ENCODE measurements at regions not wholly inside any gene's neighbourhood (a gene's known extent, or its start where the extent isn't known, plus 50 kb on each side); places are given as distances from the start of the nearest gene placed in this dataset.
"Not testable (repeated sequence)": the region's sequence is repeated elsewhere in the genome, so short reads cannot be mapped to it uniquely, and the experiment has no call there.

- ChIA-PET CTCF (no interaction called here), POLR2A (no interaction called here)
- Histone ChIP-seq H3K27me3 (replicated peaks in 2 of 5; ENCODE audit: control insufficient read depth in 4 of 5, insufficient read depth in 5 of 5, low read length in 4 of 5) (no peaks in the 10 kb centered on the region), H3K36me3 (ENCODE audit: control insufficient read depth in 4 of 4, insufficient read depth in 4 of 4, low read length in 3 of 4) (no peaks in the 10 kb centered on the region), H3K4me3 (ENCODE audit: control insufficient read depth in 1 of 7, extremely low read depth in 1 of 7, insufficient read depth in 4 of 7, low read depth in 2 of 7, low read length in 6 of 7) (no peak overlapping the region), H3K4me1 (ENCODE audit: control extremely low read depth in 1 of 4, control insufficient read depth in 4 of 4, insufficient read depth in 4 of 4, low read length in 3 of 4) (peaks cover 0 to 38% (median 24%) of the 10 kb centered on the region in 4 experiments), H3K9me3 (ENCODE audit: control extremely low read depth in 1 of 5, control insufficient read depth in 4 of 5, insufficient read depth in 2 of 5, low read depth in 1 of 5, low read length in 4 of 5) (no peaks in the 10 kb centered on the region), H3K27ac (ENCODE audit: insufficient read depth in 1 of 2, low read depth in 1 of 2, low read length in 2 of 2, poor library complexity in 1 of 2, severe bottlenecking in 2 of 2) (no peak overlapping the region)
- 91% methylated on average over 11 of the region's 21 CpGs for WGBS (ENCODE audit: insufficient coverage)
- no peak for DNase-seq
Observed at GRCh38 chr7:101722247-101722646, 93.2 kb upstream of the MYL10 start.

DNA sequence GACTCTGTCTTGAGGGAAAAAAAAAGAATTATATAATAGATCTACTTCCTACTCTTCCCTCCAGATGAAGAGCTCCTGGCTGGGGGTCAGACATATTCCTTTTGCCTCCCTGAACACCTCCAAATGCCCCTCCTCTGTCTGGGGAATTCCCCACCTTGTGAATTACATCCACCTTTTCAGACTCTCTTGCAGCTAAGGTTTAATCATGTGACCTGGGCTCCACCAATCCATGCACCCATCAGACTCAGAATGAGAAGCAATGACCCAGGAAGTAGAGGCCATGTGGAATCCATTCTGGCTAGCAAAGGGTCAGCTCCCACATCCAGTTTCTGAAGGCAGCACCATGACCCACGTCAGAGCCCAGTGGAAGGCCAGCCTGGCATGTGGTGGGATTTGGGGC, 93.6 kb upstream of the CUX1 start:
- POLR2A ChIA-PET: interaction anchor here (0.6 kb wide), 1 partner anchor 23 kb away, joined by 3 read pairs; no protein-coding TSS in a partner anchor
- no peak for DNase-seq
- H3K27ac ChIP-seq (ENCODE audit: insufficient read depth in 1 of 2, low read depth in 1 of 2, low read length in 2 of 2, poor library complexity in 1 of 2, severe bottlenecking in 2 of 2): no peak overlapping the region
- H3K9me3 ChIP-seq (ENCODE audit: control extremely low read depth in 1 of 5, control insufficient read depth in 4 of 5, insufficient read depth in 2 of 5, low read depth in 1 of 5, low read length in 4 of 5): no peaks in the 10 kb centered on the region
- H3K4me3 ChIP-seq (ENCODE audit: control insufficient read depth in 1 of 7, extremely low read depth in 1 of 7, insufficient read depth in 4 of 7, low read depth in 2 of 7, low read length in 6 of 7): no peak overlapping the region
- CTCF ChIA-PET: interaction anchor here (0.7 to 2.1 kb wide), 6 partner anchors 11 to 122 kb away, joined by 3 to 7 read pairs (median 6); no protein-coding TSS in a partner anchor
- 100% methylated on average over 1 of the region's 1 CpG for WGBS (ENCODE audit: insufficient coverage)
- peaks cover 0 to 30% (median 17%) of the 10 kb centered on the region in 4 experiments for H3K4me1 ChIP-seq (ENCODE audit: control extremely low read depth in 1 of 4, control insufficient read depth in 4 of 4, insufficient read depth in 4 of 4, low read length in 3 of 4)
- no peaks in the 10 kb centered on the region for H3K27me3 ChIP-seq (replicated peaks in 2 of 5; ENCODE audit: control insufficient read depth in 4 of 5, insufficient read depth in 5 of 5, low read length in 4 of 5)
- H3K36me3 ChIP-seq (ENCODE audit: control insufficient read depth in 4 of 4, insufficient read depth in 4 of 4, low read length in 3 of 4): no peaks in the 10 kb centered on the region

DNA sequence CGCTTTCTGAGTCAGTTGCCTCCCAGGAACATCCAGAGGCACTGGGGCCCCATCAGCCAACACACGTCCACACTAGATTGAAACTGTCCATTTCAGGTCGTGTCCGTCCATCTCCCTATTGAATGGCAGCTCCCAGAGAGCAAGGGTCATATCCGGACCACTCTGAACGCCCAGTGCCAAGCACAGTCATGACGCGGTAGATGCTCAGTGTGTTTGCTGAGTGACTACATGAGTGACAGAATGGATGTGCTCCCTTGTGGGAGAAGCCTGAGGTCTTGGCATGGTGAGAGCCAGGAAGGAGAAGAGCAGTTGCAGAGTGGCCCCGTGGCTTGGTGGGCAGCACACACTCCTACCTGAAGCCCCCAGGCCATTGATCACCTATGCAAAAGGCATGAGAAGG, 92.5 kb upstream of the CUX1 start:
- WGBS (ENCODE audit: insufficient coverage): 98% methylated on average over 9 of the region's 9 CpGs
- CTCF ChIA-PET: interaction anchor here (1.2 to 2.1 kb wide), 5 partner anchors 10 to 182 kb away, joined by 3 to 7 read pairs (median 6); no protein-coding TSS in a partner anchor
- Histone ChIP-seq H3K27ac (ENCODE audit: insufficient read depth in 1 of 2, low read depth in 1 of 2, low read length in 2 of 2, poor library complexity in 1 of 2, severe bottlenecking in 2 of 2) (no peak overlapping the region), H3K4me1 (ENCODE audit: control extremely low read depth in 1 of 4, control insufficient read depth in 4 of 4, insufficient read depth in 4 of 4, low read length in 3 of 4) (peaks cover 0 to 23% (median 16%) of the 10 kb centered on the region in 4 experiments), H3K9me3 (ENCODE audit: control extremely low read depth in 1 of 5, control insufficient read depth in 4 of 5, insufficient read depth in 2 of 5, low read depth in 1 of 5, low read length in 4 of 5) (no peaks in the 10 kb centered on the region), H3K4me3 (ENCODE audit: control insufficient read depth in 1 of 7, extremely low read depth in 1 of 7, insufficient read depth in 4 of 7, low read depth in 2 of 7, low read length in 6 of 7) (no peak overlapping the region), H3K27me3 (replicated peaks in 2 of 5; ENCODE audit: control insufficient read depth in 4 of 5, insufficient read depth in 5 of 5, low read length in 4 of 5) (no peaks in the 10 kb centered on the region), H3K36me3 (ENCODE audit: control insufficient read depth in 4 of 4, insufficient read depth in 4 of 4, low read length in 3 of 4) (no peaks in the 10 kb centered on the region)
- no peak for DNase-seq
- POLR2A ChIA-PET: no interaction called here

- CTCF ChIA-PET: interaction anchor here (1.2 kb wide), 2 partner anchors 9 to 183 kb away, joined by 3 read pairs; no protein-coding TSS in a partner anchor
Observed at GRCh38 chr7:101725921-101726320, 91.5 kb upstream of the CUX1 start.

DNA sequence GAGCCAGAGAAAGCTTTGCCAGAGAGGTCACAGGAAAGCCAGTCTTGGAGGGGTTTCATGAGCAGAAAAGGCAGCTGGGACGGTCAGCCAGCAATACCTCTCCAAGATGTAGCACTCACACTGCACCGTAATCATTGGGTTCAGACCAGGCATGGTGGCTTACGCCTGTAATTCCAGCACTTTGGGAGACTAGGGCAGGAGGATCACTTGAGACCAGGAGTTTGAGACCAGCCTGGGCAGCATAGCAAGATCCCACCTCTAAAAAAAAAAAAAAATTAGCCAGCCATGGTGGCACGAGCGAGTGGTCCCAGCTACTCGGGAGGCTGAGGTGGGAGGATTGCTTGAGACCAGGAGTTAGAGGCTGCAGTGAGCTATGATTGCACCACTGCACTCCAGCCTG, 90.2 kb upstream of the CUX1 start:
- no peaks in the 10 kb centered on the region for H3K27me3 ChIP-seq (replicated peaks in 2 of 5; ENCODE audit: control insufficient read depth in 4 of 5, insufficient read depth in 5 of 5, low read length in 4 of 5)
- no peak for DNase-seq
- WGBS (ENCODE audit: insufficient coverage): 100% methylated on average over 3 of the region's 6 CpGs
- no peak overlapping the region for H3K27ac ChIP-seq (ENCODE audit: insufficient read depth in 1 of 2, low read depth in 1 of 2, low read length in 2 of 2, poor library complexity in 1 of 2, severe bottlenecking in 2 of 2)
- H3K9me3 ChIP-seq (ENCODE audit: control extremely low read depth in 1 of 5, control insufficient read depth in 4 of 5, insufficient read depth in 2 of 5, low read depth in 1 of 5, low read length in 4 of 5): no peaks in the 10 kb centered on the region
- no peaks in the 10 kb centered on the region for H3K36me3 ChIP-seq (ENCODE audit: control insufficient read depth in 4 of 4, insufficient read depth in 4 of 4, low read length in 3 of 4)
- POLR2A ChIA-PET: interaction anchor here (0.6 kb wide), 1 partner anchor 32 kb away, joined by 4 read pairs; no protein-coding TSS in a partner anchor
- CTCF ChIA-PET: interaction anchor here (1.4 to 1.6 kb wide), 2 partner anchors 8 to 14 kb away, joined by 3 to 4 read pairs; no protein-coding TSS in a partner anchor
- H3K4me3 ChIP-seq (ENCODE audit: control insufficient read depth in 1 of 7, extremely low read depth in 1 of 7, insufficient read depth in 4 of 7, low read depth in 2 of 7, low read length in 6 of 7): no peak overlapping the region
- peaks cover 0 to 8% (median 4%) of the 10 kb centered on the region in 4 experiments for H3K4me1 ChIP-seq (ENCODE audit: control extremely low read depth in 1 of 4, control insufficient read depth in 4 of 4, insufficient read depth in 4 of 4, low read length in 3 of 4)

More at GRCh38 chr7:101725921-101726320, 91.5 kb upstream of the CUX1 start:
- no peak for DNase-seq
- POLR2A ChIA-PET: no interaction called here
- Histone ChIP-seq H3K27me3 (replicated peaks in 2 of 5; ENCODE audit: control insufficient read depth in 4 of 5, insufficient read depth in 5 of 5, low read length in 4 of 5) (no peaks in the 10 kb centered on the region), H3K9me3 (ENCODE audit: control extremely low read depth in 1 of 5, control insufficient read depth in 4 of 5, insufficient read depth in 2 of 5, low read depth in 1 of 5, low read length in 4 of 5) (no peaks in the 10 kb centered on the region), H3K4me3 (ENCODE audit: control insufficient read depth in 1 of 7, extremely low read depth in 1 of 7, insufficient read depth in 4 of 7, low read depth in 2 of 7, low read length in 6 of 7) (no peak overlapping the region), H3K27ac (ENCODE audit: insufficient read depth in 1 of 2, low read depth in 1 of 2, low read length in 2 of 2, poor library complexity in 1 of 2, severe bottlenecking in 2 of 2) (no peak overlapping the region), H3K4me1 (ENCODE audit: control extremely low read depth in 1 of 4, control insufficient read depth in 4 of 4, insufficient read depth in 4 of 4, low read length in 3 of 4) (peaks cover 0 to 15% (median 7%) of the 10 kb centered on the region in 4 experiments), H3K36me3 (ENCODE audit: control insufficient read depth in 4 of 4, insufficient read depth in 4 of 4, low read length in 3 of 4) (no peaks in the 10 kb centered on the region)
- WGBS (ENCODE audit: insufficient coverage): 85% methylated on average over 7 of the region's 7 CpGs

GRCh38 chr7:101728128-101728527, 89.3 kb upstream of the CUX1 start:
- H3K9me3 ChIP-seq (ENCODE audit: control extremely low read depth in 1 of 5, control insufficient read depth in 4 of 5, insufficient read depth in 2 of 5, low read depth in 1 of 5, low read length in 4 of 5): no peaks in the 10 kb centered on the region
- H3K27me3 ChIP-seq (replicated peaks in 2 of 5; ENCODE audit: control insufficient read depth in 4 of 5, insufficient read depth in 5 of 5, low read length in 4 of 5): no peaks in the 10 kb centered on the region
- no peak overlapping the region for H3K27ac ChIP-seq (ENCODE audit: insufficient read depth in 1 of 2, low read depth in 1 of 2, low read length in 2 of 2, poor library complexity in 1 of 2, severe bottlenecking in 2 of 2)
- no peak overlapping the region for H3K4me3 ChIP-seq (ENCODE audit: control insufficient read depth in 1 of 7, extremely low read depth in 1 of 7, insufficient read depth in 4 of 7, low read depth in 2 of 7, low read length in 6 of 7)
- no peak for DNase-seq
- H3K36me3 ChIP-seq (ENCODE audit: control insufficient read depth in 4 of 4, insufficient read depth in 4 of 4, low read length in 3 of 4): no peaks in the 10 kb centered on the region
- WGBS (ENCODE audit: insufficient coverage): 95% methylated on average over 10 of the region's 10 CpGs
- CTCF ChIA-PET: interaction anchor here (1.6 to 4.7 kb wide), 2 partner anchors 7 to 12 kb away, joined by 4 to 23 read pairs; no protein-coding TSS in a partner anchor
- peaks cover 0 to 8% (median 4%) of the 10 kb centered on the region in 4 experiments for H3K4me1 ChIP-seq (ENCODE audit: control extremely low read depth in 1 of 4, control insufficient read depth in 4 of 4, insufficient read depth in 4 of 4, low read length in 3 of 4)
- POLR2A ChIA-PET: no interaction called here

DNA sequence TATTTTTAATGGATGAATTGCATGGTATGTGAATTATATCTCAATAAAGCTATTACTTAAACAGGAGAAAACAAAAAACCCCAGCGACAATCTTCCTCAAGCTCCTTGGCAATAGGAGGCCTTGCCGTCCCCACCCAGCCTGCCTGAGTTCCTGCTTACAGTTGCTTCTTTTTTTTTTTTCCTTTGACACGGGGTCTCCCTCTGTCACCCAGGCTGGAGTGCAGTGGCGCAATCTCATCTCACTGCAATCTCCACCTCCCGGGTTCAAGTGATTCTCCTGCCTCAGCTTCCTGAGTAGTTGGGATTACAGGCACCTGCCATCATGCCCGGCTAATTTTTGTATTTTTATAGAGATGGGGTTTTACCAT, 88.6 kb upstream of the CUX1 start:
- WGBS (ENCODE audit: insufficient coverage): 13% methylated on average over 1 of the region's 6 CpGs
- peak in 2 of 3 donors; percentile 60 to 71 for DNase-seq
- H3K27me3 ChIP-seq (replicated peaks in 2 of 5; ENCODE audit: control insufficient read depth in 4 of 5, insufficient read depth in 5 of 5, low read length in 4 of 5); POLR2A ChIA-PET; H3K36me3 ChIP-seq (ENCODE audit: control insufficient read depth in 4 of 4, insufficient read depth in 4 of 4, low read length in 3 of 4); H3K4me3 ChIP-seq (ENCODE audit: control insufficient read depth in 1 of 7, extremely low read depth in 1 of 7, insufficient read depth in 4 of 7, low read depth in 2 of 7, low read length in 6 of 7); H3K9me3 ChIP-seq (ENCODE audit: control extremely low read depth in 1 of 5, control insufficient read depth in 4 of 5, insufficient read depth in 2 of 5, low read depth in 1 of 5, low read length in 4 of 5): not testable (repeated sequence)
- Histone ChIP-seq H3K4me1 (ENCODE audit: control extremely low read depth in 1 of 4, control insufficient read depth in 4 of 4, insufficient read depth in 4 of 4, low read length in 3 of 4) (peaks cover 0 to 14% (median 9%) of the 10 kb centered on the region in 4 experiments), H3K27ac (ENCODE audit: insufficient read depth in 1 of 2, low read depth in 1 of 2, low read length in 2 of 2, poor library complexity in 1 of 2, severe bottlenecking in 2 of 2) (peak overlapping the region in 1 of 2 experiments; percentile 64)
- CTCF ChIA-PET: interaction anchor here (0.9 to 4.7 kb wide), 3 partner anchors 12 to 83 kb away, joined by 3 to 23 read pairs (median 3); no protein-coding TSS in a partner anchor

Measured in common myeloid progenitor, CD34-positive (primary cell).